Hepatocyte (in vitro differentiated cells): ENCODE measurements at regions not wholly inside any gene's neighbourhood (a gene's known extent, or its start where the extent isn't known, plus 50 kb on each side); places are given as distances from the start of the nearest gene placed in this dataset.

Source experiments
- DNase-seq: peaks from one replicate; pipeline ENCODE4 v3.0.0-alpha.2; 2016; ENCODE audit warnings: low spot score
- H2AFZ ChIP-seq: fragments of 200-600 bp; sonication (generic); 2 replicates; pipeline ENCODE4 v1.6.0; 2016; ENCODE audit warnings: antibody characterized with exemption, mild to moderate bottlenecking
- H3K27ac ChIP-seq: fragments of 200-600 bp; sonication (generic); 2 replicates; pipeline ENCODE4 v1.5.1; 2016; ENCODE audit warnings: mild to moderate bottlenecking
- H3K27me3 ChIP-seq: fragments of 200-600 bp; sonication (generic); 2 replicates; pipeline ENCODE4 v1.6.1; 2016
- H3K36me3 ChIP-seq: fragments of 200-600 bp; sonication (generic); replicated peaks from 2 replicates; pipeline ENCODE4 v1.5.1; 2016; ENCODE audit warnings: low read depth; ENCODE audit not compliant: insufficient read depth
- H3K4me1 ChIP-seq: fragments of 200-600 bp; sonication (generic); 2 replicates; pipeline ENCODE4 v1.5.1; 2016; ENCODE audit warnings: mild to moderate bottlenecking, moderate library complexity; ENCODE audit not compliant: insufficient read depth
- H3K4me2 ChIP-seq: fragments of 200-600 bp; sonication (generic); 2 replicates; pipeline ENCODE4 v1.6.0; 2016
- H3K4me3 ChIP-seq: fragments of 200-600 bp; sonication (generic); 2 replicates; pipeline ENCODE4 v1.5.1; 2016; ENCODE audit warnings: mild to moderate bottlenecking
- H3K79me2 ChIP-seq: fragments of 200-600 bp; sonication (generic); 2 replicates; pipeline ENCODE4 v1.6.0; 2017; ENCODE audit warnings: mild to moderate bottlenecking
- H3K9me2 ChIP-seq: fragments of 200-600 bp; sonication (generic); replicated peaks from 2 replicates; pipeline ENCODE4 v1.6.0; 2017; ENCODE audit warnings: mild to moderate bottlenecking; ENCODE audit not compliant: insufficient read depth
- H3K9me3 ChIP-seq: fragments of 200-600 bp; sonication (generic); 2 replicates; pipeline ENCODE4 v1.5.1; 2016; ENCODE audit warnings: low read depth, mild to moderate bottlenecking
- H4K20me1 ChIP-seq: fragments of 200-600 bp; sonication (generic); 2 replicates; pipeline ENCODE4 v1.6.0; 2016; ENCODE audit warnings: mild to moderate bottlenecking; ENCODE audit not compliant: insufficient read depth, poor library complexity, severe bottlenecking
- EZH2 ChIP-seq: fragments of 200-600 bp; sonication (generic); IDR thresholded peaks from 2 replicates; pipeline ENCODE4 v1.6.1; 2016; ENCODE audit warnings: antibody characterized with exemption, mild to moderate bottlenecking, borderline replicate concordance
- EZH2phosphoT487 ChIP-seq: fragments of 200-600 bp; sonication (generic); IDR thresholded peaks from one replicate; pipeline ENCODE4 v1.6.1; 2018; ENCODE audit warnings: antibody characterized with exemption, mild to moderate bottlenecking, low read depth, moderate library complexity; ENCODE audit not compliant: unreplicated experiment, severe bottlenecking
- WGBS: methylation state at CpG from one replicate; pipeline ENCODE4 v1.1.6; 2016; ENCODE audit warnings: low lambda C conversion rate; ENCODE audit errors: missing lambda C conversion rate; 5-methylcytosine and 5-hydroxymethylcytosine counted together
- TF ChIP-seq, protein P1 (sequence below): fragments of 200-600 bp; sonication (generic); IDR thresholded peaks from 2 replicates; pipeline ENCODE4 v1.5.1; 2016; ENCODE audit warnings: antibody characterized with exemption, mild to moderate bottlenecking; ENCODE audit not compliant: poor library complexity

- 82% methylated on average over 1 of the region's 1 CpG for WGBS
Measured at GRCh38 chr3:162337630-162338029, 841.0 kb downstream of the OTOL1 start.

GRCh38 chr3:162338514-162338913 is 841.9 kb downstream of the OTOL1 start:
- TF ChIP-seq, protein P1, sequence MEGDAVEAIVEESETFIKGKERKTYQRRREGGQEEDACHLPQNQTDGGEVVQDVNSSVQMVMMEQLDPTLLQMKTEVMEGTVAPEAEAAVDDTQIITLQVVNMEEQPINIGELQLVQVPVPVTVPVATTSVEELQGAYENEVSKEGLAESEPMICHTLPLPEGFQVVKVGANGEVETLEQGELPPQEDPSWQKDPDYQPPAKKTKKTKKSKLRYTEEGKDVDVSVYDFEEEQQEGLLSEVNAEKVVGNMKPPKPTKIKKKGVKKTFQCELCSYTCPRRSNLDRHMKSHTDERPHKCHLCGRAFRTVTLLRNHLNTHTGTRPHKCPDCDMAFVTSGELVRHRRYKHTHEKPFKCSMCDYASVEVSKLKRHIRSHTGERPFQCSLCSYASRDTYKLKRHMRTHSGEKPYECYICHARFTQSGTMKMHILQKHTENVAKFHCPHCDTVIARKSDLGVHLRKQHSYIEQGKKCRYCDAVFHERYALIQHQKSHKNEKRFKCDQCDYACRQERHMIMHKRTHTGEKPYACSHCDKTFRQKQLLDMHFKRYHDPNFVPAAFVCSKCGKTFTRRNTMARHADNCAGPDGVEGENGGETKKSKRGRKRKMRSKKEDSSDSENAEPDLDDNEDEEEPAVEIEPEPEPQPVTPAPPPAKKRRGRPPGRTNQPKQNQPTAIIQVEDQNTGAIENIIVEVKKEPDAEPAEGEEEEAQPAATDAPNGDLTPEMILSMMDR: no peak
- no peak for TF ChIP-seq EZH2phosphoT487
- no peak for TF ChIP-seq EZH2
- no peaks in the 10 kb centered on the region for H3K9me3 ChIP-seq

More at GRCh38 chr3:162337630-162338029, 841.0 kb downstream of the OTOL1 start:
- no peaks in the 10 kb centered on the region for H3K4me1 ChIP-seq
- H3K79me2 ChIP-seq: no peaks in the 10 kb centered on the region
- no peaks in the 10 kb centered on the region for H3K9me3 ChIP-seq
- no peaks in the 10 kb centered on the region for H3K9me2 ChIP-seq
- no peak overlapping the region for H3K27ac ChIP-seq
- no peaks in the 10 kb centered on the region for H3K36me3 ChIP-seq
- no peaks in the 10 kb centered on the region for H3K27me3 ChIP-seq
- H2AFZ ChIP-seq: no peak overlapping the region
- H4K20me1 ChIP-seq: no peaks in the 10 kb centered on the region
- no peak overlapping the region for H3K4me2 ChIP-seq
- no peak for DNase-seq
- no peak overlapping the region for H3K4me3 ChIP-seq
- TF ChIP-seq EZH2: no peak
- no peak for TF ChIP-seq EZH2phosphoT487
- TF ChIP-seq, protein P1: no peak

DNA sequence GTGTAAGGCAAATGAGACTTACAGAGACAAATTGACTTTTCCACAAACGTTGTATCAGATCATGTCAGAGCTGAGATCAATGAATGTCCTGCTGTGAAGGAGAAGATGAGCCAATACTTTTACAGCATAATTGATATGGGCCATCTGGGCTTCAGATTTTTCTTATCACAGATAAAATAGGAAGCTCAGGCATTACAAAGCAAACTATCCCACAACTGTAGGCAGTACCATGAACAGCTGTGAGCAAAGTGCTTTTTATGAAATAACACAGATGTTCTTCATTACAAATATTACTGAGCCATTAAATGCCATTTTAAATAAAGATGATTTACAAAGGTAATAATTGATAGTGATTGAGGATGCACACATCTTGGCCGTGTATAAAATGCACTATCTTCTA is 852.3 kb downstream of the OTOL1 start:
- no peaks in the 10 kb centered on the region for H3K79me2 ChIP-seq
- H3K4me1 ChIP-seq: no peaks in the 10 kb centered on the region
- no peak for DNase-seq
- H3K27me3 ChIP-seq: no peaks in the 10 kb centered on the region
- H3K4me3 ChIP-seq: no peak overlapping the region
- no peaks in the 10 kb centered on the region for H3K9me2 ChIP-seq
- no peak overlapping the region for H3K27ac ChIP-seq
- no peak overlapping the region for H3K4me2 ChIP-seq
- H4K20me1 ChIP-seq: no peaks in the 10 kb centered on the region
- TF ChIP-seq EZH2 (no peak), EZH2phosphoT487 (no peak)
- TF ChIP-seq, protein P1: no peak
- 33% methylated on average over 2 of the region's 2 CpGs for WGBS
- H3K9me3 ChIP-seq: no peaks in the 10 kb centered on the region
- no peak overlapping the region for H2AFZ ChIP-seq
- no peaks in the 10 kb centered on the region for H3K36me3 ChIP-seq

More at GRCh38 chr3:162338514-162338913, 841.9 kb downstream of the OTOL1 start:
- DNase-seq: no peak
- Histone ChIP-seq H3K27ac (no peak overlapping the region), H3K9me2 (no peaks in the 10 kb centered on the region), H3K4me1 (no peaks in the 10 kb centered on the region), H3K27me3 (no peaks in the 10 kb centered on the region), H3K4me3 (no peak overlapping the region), H3K4me2 (no peak overlapping the region), H2AFZ (no peak overlapping the region), H4K20me1 (no peaks in the 10 kb centered on the region), H3K36me3 (no peaks in the 10 kb centered on the region), H3K79me2 (no peaks in the 10 kb centered on the region)

DNA sequence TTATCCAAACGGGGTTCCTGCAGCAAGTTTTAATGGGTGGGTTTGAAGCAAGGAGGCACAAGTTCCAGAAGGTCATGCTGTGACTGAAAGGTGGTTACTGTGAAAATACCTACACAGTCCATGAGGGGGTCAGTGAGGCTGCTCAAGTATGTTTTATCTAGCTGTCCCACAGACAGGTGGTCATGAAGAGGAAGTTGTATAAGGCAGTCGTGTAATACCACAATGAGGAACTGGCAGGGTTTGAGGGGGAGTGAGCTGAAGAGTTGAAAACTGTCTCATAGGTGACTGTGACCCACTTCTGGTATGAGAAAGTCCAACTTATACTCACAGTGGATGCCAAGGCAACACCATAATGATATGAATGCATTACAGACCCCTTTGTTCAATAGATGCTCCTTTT is 856.8 kb downstream of the OTOL1 start:
- Histone ChIP-seq H3K27ac (no peak overlapping the region), H3K4me1 (no peaks in the 10 kb centered on the region), H3K27me3 (no peaks in the 10 kb centered on the region), H3K4me2 (no peak overlapping the region), H3K4me3 (no peak overlapping the region), H4K20me1 (no peaks in the 10 kb centered on the region), H3K36me3 (no peaks in the 10 kb centered on the region), H3K9me2 (no peaks in the 10 kb centered on the region), H3K9me3 (no peaks in the 10 kb centered on the region), H2AFZ (no peak overlapping the region), H3K79me2 (no peaks in the 10 kb centered on the region)
- WGBS: 59% methylated on average over 2 of the region's 2 CpGs
- TF ChIP-seq, protein P1: no peak
- TF ChIP-seq EZH2: no peak
- TF ChIP-seq EZH2phosphoT487: no peak
- no peak for DNase-seq
